IPS-NIHi7 (cell line): ENCODE measurements at regions not wholly inside any gene's neighbourhood (a gene's known extent, or its start where the extent isn't known, plus 50 kb on each side); places are given as distances from the start of the nearest gene placed in this dataset.
"Not testable (repeated sequence)": the region's sequence is repeated elsewhere in the genome, so short reads cannot be mapped to it uniquely, and the experiment has no call there.

Experiments
- DNase-seq: peaks from one replicate; pipeline ENCODE4 v3.0.0; 2012; ENCODE audit warnings: mixed read lengths; ENCODE audit errors: extremely low spot score

DNA sequence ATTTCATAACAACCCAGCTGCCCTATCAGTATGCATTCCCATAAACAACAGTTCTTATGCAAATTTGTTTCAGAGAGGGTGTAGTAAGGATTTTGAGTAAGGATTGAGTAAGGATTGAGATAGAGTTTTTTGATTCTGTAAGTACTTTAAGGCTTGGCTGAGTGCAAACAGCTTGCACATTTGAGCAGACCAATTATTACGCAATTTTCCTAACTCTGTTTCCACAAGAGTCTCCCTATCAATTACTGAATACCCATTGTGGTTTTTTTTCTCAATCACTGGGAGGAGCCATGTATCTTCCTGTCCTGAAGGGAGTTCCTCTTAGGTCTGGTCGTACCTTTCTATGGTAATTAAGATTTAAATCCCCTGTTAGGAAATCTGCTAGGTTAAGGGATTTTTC lies 105.0 kb upstream of the AADAT start:
- DNase-seq: not testable (repeated sequence)

DNA sequence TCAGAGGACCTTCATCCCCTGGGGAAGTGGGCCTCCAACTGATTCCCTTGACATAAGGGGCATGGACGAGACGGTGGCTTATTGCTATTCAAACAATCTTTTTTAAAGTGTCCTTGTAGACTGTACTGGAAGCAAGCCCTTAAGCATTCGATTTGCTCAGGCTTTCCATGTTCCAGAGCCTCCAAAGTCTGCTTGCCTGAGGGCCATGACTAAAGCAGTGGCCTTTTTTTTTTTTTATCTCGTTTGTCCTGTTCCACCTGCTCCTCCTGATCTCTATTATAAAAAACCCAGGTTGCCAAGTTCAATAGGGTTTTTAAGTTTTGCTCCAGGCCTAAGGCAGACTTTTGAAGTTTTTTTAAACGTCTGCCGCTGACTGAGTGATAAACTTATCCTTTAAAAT lies 103.7 kb upstream of the AADAT start:
- DNase-seq: no peak

DNA sequence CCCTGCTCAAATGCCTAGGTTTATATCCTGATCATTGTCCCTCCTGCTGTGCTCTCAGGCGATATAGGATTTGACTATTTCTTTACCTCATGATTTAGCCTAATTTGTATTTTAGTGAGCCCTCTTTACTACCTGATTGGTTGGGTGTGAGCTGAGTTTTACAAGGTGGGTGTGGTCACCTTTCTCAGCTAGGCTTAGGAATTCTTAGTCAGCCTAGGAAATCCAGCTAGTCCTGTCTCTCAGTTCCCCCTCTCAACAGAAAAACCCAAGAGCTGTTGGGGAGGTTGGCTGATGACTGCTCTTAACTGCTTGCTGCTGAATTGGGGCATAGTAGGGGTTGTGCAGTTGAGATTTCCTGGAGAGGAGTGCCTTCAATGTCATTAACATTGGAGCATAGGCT lies 100.5 kb upstream of the AADAT start:
- no peak for DNase-seq

DNA sequence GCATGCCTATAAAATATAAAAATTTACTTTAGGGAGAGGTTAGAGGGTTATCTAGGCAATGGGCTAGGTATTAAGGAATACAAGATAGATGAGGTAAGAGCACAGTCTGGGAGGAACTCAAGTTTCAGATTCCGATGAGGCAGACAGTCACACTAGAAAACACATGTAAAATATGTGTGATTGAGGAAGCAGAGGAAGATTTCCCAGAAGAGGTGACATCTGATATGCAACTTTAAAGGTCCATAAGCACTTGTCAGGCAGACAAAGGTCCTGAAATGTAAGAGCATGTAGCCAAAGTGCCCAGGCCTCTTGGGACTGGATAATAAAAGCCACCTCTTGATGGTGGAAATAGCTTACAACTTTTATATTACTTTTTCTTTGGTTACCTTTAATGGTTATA lies 81.1 kb upstream of the AADAT start:
- DNase-seq: no peak

DNA sequence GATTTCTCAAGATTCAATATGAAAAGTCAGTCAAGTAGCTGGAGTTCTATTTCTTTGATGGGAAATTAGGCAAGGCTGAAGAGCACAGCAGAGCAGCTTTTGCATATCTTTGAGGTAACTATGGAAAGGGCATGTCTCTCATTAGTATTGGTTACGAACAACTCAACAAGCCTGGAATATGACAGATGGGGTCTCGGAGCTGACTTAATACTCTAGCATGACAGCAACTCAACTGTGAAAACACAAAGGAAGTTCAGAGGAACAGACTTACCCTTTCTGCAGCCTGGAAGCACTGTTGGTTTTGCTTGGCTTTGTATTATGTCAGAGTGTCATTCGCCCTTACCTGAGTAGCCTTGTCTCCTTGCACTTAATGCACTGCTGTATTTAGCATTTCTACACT lies 79.9 kb upstream of the AADAT start:
- no peak for DNase-seq

DNA sequence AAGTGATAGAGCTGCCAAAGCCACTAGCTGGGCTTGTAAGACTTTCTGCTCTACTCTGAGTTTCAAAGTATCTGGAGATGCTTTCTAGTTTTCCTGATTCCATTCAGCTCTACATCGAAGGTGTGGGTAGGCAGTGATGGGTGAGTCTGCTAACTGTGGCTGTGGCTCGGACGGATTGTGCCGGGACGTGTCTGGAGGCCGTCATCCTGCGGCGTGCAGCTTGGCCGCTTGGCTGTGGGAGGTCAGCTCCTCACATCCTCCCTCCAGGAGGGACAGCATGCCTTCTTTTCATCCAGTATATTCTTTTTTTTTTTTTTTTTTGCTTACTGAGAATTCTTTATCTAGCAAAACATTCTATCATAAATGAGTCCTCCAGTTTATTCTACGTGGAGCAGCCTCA lies 77.9 kb upstream of the AADAT start:
- no peak for DNase-seq

DNA sequence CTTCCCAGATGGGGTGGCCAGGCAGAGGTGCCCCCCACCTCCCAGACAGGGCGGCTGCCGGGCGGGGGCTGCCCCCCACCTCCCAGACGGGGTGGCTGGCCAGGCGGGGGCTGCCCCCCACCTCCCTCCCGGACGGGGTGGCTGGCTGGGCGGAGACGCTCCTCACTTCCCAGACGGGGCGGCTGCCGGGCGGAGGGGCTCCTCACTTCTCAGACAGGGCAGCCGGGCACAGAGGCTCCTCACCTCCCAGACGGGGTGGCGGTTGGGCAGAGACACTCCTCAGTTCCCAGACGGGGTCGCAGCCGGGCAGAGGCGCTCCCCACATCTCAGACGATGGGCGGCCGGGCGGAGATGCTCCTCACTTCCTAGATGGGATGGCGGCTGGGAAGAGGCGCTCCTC lies 76.4 kb upstream of the AADAT start:
- not testable (repeated sequence) for DNase-seq

DNA sequence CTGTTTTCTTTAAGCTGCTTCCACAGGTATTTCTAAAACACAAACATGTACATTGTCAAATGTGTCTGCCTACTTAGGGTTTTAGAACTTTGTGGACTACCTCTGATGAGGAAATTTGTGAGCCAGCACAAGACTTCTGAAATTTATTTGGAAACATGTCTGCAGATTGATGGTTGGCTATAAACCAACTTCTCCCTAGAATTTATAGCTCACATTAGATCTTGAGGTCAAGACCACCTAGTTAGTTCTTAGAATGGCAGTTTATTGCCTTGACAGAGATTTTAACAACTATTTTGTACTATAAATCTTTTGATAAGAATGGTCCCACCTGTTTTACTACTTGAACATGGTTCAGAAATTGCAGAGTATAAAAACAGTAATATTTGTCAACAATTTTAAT lies 72.7 kb upstream of the AADAT start:
- DNase-seq: no peak

DNA sequence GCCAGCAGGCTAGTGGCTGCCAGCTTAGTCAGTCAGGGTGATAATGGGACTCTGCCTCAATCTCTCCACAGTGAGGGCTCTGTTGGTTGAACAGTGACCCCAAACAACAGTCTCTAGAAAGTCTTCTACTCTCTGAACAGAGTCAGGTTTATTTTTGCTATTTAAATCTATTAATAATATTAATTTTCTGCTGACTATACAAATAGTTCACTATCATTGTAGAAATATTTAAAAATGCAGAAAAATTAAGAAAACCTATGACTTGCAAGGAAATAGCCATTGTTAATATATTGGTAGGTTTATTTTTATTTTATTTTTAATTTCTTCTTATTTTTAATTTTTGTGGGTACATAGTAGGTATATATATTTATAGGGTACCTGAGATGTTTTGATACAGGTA lies 67.9 kb upstream of the AADAT start:
- no peak for DNase-seq

DNA sequence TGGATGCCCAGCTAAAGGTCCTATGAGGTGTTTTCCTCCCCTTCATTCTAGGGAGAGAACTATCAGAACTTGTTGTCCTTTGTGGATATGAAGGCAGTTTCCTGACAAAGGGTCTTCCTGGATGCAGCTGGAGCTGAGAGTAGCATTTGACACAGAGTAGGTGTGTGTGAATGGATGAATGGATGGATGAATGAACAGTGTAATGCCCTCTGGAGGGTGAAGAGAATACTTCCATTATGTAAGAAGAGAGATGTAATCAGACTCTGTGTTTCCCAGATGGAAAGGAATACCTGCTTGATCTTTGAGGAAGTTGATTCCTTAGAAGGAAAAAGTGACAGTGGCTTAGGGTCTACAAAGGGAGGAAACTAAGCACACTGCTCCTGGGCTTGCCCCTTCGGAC lies 55.4 kb upstream of the AADAT start:
- DNase-seq: no peak

DNA sequence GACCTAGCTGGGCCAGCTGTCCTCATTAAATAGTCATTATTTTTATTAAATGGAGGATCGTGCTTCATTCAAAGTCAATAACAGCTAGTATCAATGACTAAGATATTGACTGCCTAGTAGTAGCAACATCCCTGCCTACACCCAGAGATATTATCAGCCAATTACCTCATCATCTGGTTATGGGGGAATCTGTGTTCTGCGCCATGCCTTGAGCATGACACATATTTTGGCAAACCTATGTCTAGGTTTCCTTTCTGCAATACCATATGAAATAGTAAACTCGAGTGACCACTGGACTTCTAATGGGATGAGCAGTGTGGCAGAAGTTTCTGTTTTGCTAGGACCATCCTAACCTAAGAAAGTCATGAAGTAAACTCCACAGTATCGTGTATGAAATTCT lies 50.0 kb upstream of the AADAT start:
- DNase-seq: no peak
